VCaP (cell line): ENCODE measurements at regions not wholly inside any gene's neighbourhood (a gene's known extent, or its start where the extent isn't known, plus 50 kb on each side); places are given as distances from the start of the nearest gene placed in this dataset.

Experiments
- H3K27ac ChIP-seq: fragments of 450-650 bp; 2 replicates; pipeline ENCODE4 v1.5.1; 2017
- CTCF ChIP-seq: fragments of 450-650 bp; conservative IDR thresholded peaks from 2 replicates; pipeline ENCODE4 v1.5.1; 2017; ENCODE audit warnings: mild to moderate bottlenecking, moderate library complexity

DNA sequence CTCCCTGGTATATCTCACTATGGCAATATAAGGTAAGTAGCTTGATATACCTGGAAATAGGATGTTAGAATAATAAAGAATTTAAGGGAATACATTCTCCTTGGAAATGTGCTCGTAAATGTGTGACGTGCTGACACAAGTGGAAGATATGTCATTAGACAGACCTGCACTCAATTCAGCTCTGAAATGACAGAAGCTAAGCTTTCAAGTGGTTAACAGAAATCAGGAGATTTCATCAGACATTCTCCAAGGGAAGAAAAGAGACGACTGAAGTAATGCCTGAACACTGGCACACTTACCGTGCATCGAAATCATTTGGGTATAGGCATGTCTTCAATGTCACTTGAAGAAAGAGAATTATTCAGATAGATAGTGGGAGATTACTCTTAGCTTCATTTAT is 933.3 kb upstream of the CTNND2 start:
- TF ChIP-seq CTCF, result no peak

DNA sequence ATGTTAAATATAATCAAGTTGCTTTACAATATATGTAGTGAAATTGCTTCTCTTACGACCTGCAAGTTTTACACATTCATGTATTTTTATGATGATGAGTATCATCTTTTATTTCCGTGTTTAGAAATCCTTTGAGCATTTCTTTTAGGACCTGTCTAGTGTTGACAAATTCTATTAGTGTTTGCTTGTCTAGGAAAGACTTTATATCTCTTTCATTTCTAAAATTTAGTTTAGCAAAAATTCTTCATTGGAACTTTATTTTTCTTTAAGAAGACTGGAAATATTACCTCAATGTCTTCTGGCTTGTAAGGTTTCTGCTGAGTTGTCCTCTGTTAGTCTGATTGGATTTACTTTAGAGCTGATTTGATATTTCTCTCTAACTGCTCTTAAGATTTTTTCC is 920.9 kb upstream of the CTNND2 start:
- H3K27ac ChIP-seq, result no peak overlapping the region
- TF ChIP-seq CTCF, result no peak

More for the DNA sequence above, 933.3 kb upstream of the CTNND2 start:
- no peak overlapping the region for H3K27ac ChIP-seq

DNA sequence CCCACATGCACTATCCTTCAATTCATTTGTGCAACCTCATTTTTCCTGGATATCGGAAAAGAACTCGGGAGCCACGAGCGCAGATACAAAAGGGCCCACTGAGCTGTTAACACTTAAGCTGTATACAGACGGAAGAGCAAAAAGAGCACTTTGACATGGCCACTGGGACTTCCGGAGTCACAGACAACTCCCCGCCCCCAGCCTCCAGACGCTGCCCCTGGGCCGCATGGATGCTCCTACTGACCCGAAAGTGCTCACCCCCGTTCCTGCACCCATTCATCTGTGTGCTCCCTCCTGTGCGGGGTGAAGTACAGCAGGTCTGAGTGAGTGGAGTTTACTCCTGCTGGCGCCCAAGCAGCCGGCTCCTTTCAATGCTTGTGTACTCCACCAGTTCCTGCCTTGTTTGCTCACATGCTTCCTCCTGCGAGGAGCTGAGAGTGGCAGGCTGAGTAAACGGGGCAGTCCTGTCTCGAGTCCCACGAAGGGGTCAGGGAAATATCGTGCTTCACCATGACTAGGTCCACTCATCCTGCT is 901.0 kb upstream of the CTNND2 start:
- TF ChIP-seq CTCF, result no peak
- H3K27ac ChIP-seq, result no peak overlapping the region

- no peak for TF ChIP-seq CTCF
- no peak overlapping the region for H3K27ac ChIP-seq
Observed at GRCh38 chr5:12799165-12799564, 894.9 kb upstream of the CTNND2 start.

GRCh38 chr5:12795333-12795663 is 891.1 kb upstream of the CTNND2 start:
- H3K27ac ChIP-seq, result no peak overlapping the region
- no peak for TF ChIP-seq CTCF

- H3K27ac ChIP-seq, result no peak overlapping the region
- TF ChIP-seq CTCF, result no peak
Observed at GRCh38 chr5:12794476-12795332, 890.5 kb upstream of the CTNND2 start.

DNA sequence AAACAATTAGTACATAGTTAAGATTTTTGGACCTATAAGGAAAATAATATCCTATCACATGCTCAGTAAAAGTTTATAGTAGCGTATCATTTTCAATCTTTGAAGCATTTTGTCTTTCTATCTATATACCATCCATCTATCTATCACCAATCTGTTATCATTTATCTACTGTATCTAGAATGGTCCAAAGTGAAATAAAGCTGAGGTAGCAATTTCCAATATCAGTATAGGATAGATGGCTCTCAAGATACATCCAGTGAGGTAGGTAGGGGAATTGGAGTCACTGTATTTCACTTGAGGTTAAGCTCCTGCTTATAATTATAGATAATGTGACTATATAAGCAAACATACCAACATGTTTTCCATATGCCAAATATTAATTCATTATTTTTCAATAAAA is 889.1 kb upstream of the CTNND2 start:
- no peak for TF ChIP-seq CTCF
- H3K27ac ChIP-seq, result no peak overlapping the region
